Activated CD8-positive, alpha-beta memory T cell treated with anti-CD3 and anti-CD28 coated beads for 48 hours (primary cell): ENCODE measurements at regions not wholly inside any gene's neighbourhood (a gene's known extent, or its start where the extent isn't known, plus 50 kb on each side); places are given as distances from the start of the nearest gene placed in this dataset.

ENCODE experiments used
- DNase-seq, 3 experiments: peaks; one replicate each; pipeline ENCODE4 v3.0.0-alpha.2; 2020; ENCODE audit warnings: low read depth in 2 of 3, low spot score in 2 of 3

DNA sequence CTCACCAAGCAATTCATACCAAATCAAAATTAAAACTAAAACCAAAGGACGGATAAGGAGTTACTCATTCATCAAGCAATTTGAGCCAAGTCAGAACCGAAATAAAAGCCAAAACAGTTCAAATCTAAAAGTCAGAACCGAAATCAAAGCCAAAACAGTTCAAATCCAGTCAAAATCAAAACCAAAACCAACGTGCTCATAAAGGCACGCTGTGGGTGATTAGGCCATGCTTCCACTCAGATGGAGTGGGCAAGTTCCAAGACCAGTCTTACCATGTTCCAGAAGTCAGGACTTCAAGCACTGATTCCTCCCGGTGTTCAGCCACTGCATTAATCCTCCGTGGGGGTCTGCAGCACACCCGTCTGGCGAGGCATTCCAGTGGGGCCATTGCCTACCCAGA lies 409.3 kb downstream of the TGFB2 start:
- no peak for DNase-seq

DNA sequence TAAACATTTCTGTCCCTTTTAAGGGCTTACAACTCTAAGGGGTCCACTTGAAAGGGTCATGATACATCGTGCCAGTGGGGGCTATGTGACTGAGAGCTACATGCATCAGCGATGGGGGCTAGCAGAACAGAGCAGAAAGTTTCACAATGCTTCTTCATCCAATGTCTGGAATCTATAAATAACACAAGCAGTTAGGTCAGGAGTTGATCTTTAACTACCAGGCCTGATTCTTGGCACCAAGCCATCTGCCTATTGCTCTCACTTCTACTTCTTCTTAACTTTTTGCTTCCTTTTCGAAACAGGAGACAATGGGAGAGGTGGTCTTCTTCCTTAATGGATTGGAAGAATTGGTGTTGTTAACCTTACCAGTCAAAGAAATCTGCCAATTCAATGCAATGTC lies 410.0 kb downstream of the TGFB2 start:
- no peak for DNase-seq

DNA sequence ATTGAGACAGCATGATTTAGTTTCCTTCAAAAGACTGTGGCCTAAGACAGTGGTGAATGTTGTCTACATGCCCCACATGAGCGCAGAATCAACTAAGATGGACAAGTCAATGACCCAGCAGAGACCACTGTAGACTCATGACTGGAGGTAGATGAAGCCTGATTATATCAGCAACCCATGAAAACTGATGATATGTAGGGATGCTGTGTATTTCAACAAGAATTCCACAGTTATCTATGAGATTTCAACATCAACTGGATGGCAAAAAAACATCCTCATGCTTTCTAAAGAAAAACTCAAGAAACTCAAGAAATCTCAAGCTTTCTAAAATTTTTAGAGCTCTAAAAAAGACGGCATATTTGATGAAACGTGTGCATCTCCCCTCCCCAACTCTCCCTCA lies 413.9 kb upstream of the LYPLAL1 start:
- DNase-seq = no peak

DNA sequence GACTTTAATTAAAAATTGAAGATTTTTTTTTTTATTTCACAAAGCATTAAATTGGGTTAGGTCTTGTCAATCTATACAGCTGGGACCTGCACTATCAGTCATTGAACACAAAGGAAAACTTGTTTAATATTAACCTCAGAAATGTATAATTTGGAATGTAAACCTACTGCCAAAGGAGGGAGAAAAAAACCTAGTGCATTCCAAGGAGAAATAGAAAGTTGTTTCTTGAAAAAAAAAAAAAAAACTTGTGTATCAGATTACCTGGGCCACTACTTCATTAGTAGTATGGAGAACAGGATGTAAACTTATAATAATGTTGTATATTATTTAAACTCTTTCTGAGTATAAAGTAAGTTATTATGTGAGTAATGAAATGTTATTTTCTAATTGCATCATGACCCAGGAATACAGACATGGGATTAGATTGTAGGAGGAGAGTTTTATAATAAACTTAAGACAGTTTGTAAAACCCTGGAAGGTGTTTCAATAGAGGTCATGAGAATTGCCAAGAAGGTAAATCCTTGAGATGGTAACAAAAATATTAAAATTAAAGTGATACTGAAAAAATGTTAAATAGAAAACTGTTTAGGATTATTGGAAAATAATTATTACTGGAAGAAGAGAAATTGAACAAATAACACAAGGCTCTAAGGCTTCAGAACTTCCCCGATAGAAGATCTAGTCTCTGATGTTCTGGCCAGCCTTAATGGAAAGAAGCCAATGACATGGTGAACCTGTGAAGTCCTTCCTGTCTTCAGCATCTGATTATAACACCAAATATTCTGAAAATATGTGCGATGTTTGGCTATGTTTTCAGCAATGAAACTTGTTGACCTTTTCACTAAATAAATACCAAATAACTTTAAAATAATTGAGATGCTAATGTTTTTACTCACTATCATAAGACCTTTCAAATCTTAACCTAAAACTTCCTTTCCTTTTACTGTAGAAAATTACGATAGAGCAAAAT lies 412.8 kb upstream of the LYPLAL1 start:
- no peak for DNase-seq

DNA sequence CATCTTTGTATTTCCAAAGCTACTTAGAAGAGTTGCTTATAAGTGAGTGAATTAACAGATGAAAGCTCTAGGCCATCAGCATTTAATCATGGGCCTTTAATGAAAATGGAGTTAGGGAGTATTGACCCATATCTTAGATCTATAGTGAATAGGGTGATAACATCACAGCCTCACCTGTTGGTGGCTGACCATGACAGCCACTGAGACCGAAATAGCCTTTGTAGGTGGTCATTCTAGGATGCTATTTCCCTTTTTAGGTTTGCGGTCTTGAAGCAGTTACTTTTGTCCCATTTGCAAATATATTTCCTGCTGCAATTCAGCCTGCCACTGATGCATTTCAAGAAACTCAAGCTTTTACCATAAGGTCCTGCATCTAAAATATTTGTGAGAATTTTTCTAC lies 410.1 kb upstream of the LYPLAL1 start:
- no peak for DNase-seq

DNA sequence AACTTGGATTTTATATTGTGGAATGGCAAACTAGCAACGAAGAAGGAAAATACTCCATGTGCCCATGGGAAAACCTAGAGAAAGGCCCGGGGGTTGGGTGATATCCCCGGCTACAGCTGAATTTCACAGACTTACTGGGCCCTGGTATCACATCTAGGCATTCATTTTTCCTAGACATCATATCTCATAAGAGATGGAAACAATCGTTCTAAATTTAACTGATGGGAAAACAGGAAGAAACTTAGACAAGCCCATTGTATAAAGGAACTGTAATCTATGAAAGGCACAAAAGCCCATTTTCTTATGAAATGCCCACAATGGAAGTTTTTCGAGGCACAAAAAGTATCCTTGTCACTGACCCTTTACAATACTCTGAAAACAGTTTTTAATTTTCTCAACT lies 407.9 kb upstream of the LYPLAL1 start:
- no peak for DNase-seq

DNA sequence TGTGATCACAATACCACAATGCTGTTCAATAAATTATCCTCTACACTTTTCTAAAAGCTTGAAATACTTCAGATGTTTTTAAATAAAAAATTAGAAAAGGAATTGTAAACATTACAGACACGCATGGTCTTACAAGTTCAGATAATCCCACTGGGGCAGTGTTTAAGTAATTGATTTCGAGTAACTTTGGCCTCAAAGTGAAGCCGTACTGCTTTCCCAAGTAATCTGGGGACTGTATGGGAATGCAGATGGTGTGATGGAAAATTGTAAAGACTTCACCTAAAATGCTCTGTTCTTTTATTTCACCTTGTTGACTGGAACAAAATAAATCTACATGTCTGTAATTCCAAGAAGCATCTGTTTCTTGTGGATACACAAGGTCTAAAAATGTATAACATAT lies 401.7 kb upstream of the LYPLAL1 start:
- no peak for DNase-seq

DNA sequence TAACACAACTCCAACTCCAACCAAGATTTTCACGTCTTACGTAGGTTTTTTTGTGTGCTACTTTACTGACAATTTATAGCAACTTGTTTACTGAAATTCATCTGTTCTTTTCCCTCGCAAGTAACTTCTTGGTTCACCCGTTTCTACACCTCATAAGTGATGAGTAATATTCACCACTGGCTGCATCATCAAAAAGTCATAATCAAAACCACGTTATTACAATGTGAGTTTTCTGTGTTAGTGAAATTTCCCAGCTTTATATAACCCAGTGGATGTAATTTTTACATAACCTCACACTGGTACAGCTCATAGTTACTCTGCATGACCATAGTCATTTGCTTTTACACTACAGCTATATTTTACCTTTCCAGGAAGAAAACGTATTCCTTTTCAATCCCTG lies 401.1 kb upstream of the LYPLAL1 start:
- no peak for DNase-seq

DNA sequence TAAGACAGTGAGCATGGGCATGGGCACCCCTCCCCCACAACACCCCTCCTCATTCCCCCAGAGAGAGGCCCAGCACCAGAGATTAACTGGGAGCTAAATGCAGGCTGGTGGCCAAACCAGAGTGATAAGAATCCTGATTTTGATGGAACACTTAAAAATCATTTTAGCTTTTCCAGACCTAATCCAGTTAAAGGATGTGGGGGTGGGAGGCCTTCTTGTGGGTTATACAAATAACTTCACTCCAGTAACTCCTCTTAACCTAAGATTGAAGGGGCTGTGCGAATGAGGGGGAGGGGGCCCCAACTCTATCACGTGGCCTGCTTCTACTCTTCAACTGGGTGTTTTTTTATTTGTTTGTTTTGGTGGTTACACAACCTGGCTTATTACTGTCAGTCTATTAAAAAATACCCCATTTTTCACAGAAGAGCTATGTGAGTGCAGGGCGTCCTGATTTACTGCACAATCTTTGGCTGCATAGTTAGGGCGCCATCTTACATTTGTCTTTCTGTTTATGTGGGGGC lies 398.1 kb upstream of the LYPLAL1 start:
- no peak for DNase-seq

DNA sequence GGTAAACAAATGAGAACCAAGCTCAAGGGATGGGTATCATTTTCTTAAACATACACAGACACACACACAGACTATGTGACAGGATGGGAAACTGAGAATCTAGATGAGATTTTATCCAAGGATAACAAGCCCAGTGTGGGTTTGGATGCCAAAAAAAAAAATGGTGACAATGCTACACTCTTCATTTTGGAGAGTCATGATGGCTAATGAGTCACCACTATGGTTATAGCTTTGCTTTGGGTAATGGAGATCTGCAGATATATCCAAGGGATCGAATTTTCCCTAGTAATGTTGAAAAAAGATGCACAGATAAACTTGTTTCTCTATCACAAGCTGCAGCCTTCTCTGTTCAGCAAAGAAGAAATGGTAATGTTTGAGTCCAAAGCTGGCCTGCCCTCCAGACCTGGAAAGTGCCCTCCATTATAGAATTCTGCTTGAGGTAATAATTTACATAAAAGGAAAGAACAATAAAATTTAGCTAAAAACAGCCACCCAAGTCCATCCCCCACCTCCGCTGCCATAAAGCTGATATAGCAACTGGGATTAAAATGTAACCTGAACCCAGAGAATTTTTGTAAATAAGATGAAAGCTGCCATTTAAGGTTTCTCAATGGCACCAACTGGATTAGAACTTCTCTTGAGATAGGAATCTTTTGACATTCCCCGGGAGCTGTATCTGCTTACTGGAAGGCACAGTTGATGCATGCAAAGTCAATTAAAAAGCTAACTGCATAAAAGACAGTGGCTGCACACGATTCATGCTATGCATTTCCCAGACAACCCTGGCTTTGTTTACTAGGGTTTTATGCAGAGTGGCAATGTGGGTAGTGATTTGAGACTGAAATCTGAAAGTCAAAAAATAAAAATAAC lies 395.2 kb upstream of the LYPLAL1 start:
- no peak for DNase-seq

DNA sequence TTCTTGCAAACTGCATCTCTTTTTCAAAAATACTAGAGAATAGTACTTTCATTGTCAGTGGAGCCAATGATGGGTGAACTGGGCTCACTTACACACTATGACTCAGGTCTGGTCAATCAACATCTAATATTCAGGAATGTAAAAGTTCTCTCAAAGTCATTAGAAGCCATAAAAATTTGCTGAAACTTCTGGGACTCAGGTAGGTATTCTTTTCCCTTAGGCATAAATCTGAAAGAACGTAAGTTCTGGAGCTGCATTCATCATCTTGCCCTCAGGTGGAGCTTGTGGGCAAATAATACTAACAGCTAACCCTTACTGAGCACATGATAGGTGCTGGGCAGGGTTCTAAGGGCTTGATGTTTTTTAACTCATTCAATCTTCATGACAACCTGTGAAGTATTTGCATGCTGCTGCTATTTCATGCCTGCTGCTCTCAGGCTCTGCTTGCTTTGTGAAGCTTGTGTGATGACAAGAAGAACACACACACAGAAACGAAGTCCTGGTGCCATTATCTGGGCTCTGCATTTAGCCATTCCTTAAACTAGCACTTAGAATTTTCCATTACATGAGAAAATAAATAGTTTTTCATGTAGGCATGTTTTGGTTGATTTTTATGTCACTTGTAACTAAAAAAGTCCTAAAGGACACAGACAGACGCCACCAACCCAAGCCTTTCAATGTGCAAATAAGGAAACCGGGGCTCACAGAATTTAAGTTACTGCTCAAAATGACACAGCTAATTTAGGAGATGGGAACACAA lies 394.2 kb upstream of the LYPLAL1 start:
- DNase-seq = no peak

DNA sequence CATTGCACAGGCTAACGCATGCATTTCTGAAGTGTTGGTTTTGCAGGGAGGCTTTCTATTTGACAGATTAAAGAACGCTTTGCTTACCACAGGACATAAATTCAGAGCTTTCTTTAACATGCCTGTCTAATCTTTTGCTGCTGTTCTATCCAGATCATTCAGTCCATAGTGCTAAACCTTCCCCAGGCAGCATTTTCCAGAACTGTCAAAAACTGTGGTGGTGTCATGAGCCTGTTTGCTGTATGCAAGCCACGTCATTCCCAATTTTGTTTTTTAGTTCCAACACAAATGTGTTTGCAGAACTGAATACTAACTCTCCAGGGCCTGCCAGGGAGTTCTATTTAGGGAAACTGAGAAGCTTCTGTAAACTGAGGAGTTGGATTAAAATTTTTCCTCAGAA lies 390.5 kb upstream of the LYPLAL1 start:
- DNase-seq = no peak

DNA sequence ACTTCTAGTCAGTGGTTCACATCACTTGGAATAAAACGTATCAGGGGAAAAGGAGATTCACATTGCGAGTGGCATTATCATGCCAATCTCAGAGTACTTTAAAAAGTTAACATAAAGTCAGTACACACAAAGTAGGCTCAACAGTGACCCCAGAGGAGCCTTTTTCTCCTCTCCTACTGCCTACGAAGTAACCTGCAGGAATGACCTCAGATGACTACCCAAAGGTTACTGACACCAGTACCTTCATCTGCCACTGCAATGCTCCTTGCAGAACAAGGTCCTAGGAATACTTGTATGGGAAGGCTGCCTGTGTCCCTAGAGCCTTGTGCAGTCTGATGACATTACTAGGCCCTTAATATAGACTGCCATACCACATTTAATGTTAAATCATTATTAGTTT lies 389.8 kb upstream of the LYPLAL1 start:
- no peak for DNase-seq

DNA sequence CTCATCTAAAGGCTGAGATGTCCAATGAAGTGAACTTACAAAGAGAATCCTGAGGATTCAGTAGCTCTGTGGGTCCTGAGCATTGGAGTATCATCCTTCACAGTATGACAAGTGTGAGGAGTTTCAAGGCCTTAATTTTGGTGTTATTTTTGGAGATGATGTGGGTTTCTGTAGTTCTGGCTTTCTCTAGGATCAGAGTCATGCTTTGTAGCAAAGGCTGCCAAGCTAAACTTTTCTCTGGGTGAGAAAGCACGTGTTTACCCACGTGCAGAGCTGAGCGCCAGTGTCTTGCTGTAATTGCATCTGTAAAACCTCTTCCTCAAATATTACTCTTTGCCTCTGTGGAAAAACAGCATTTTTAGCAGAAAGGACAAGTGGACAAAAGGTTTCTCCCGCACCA lies 387.8 kb upstream of the LYPLAL1 start:
- DNase-seq = no peak

DNA sequence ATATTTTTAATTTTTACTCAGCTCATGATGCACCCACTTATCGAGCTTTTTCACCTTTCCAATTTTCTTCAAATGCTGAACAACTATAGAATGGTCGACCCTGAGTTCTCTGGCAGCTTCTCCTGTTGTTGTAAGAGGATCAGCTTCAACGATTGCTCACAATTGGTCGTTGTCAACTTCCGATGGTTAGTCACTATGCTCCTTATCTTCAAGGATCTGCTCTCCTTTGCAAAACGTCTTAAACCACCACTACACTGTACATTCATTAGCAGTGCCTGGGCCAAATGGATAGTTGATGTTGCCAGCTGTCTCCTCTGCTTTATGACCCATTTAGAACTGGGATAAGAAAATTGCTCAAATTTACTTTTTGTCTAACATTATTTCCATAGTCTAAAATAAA lies 385.9 kb upstream of the LYPLAL1 start:
- DNase-seq = no peak

DNA sequence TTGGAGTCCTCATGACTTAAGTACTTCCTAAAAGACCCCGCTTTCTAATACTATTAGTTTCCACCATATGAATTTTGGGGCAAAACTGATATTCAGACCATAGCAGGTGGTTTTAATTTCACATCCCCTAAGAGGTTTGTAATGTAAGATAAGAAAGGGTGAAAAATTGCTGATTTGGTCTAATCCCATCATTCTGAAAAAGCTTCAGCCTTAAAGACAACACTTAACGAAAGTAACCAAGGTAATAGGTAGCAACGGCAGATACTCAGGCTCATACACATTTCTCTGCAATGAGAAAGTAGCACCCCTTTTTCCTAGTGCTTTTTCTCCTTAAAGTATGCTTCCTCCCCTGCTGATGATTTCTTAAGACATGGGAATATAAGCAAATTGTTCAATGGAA lies 376.9 kb upstream of the LYPLAL1 start:
- DNase-seq = no peak

DNA sequence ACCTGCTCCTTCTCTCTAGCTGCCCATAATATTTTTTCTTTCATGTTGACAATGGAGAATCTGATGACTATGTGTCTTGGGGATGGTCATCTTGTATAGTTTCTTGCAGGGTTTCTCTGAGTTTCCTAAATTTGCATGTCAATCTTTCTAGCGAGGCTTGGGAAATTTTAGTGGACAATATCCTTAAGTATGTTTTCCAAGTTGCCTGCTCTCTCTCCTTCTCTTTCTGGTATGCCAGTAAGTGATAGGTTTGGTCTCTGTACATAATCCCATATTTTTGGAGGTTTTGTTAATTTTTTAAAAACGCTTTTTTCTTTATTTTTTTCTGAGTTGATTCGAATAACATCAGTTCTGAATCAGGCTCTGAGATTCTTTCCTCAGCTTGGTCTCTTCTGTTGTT lies 370.9 kb upstream of the LYPLAL1 start:
- no peak for DNase-seq

DNA sequence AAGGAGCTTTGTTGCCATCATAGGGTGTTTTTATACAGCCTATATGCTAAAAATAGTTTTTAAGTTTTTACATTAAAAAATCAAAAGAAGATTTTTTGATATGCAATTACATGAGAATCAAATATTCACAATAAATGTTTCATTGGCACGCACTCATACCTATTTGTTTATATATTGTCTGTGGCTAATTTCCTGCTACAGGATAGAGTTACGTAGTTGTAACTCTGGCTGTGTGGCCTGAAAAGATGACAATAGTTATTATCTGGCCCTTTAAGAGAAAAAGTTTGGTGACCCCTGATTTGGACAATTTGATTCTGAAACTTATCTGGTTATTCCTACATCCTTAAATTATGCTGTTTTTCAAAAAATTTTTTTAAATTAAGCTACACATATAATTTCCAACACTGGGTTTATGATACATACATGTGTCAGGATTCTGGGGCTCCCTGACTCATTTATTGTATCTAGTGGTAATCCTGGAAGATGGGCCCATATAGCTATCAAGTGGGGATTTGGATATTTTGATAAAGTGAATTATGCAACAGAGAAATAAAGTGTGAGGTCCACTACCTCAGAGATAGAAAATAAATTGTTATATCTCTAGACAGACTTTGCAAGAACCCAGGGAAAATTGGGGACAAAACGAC lies 370.2 kb upstream of the LYPLAL1 start:
- DNase-seq = no peak

DNA sequence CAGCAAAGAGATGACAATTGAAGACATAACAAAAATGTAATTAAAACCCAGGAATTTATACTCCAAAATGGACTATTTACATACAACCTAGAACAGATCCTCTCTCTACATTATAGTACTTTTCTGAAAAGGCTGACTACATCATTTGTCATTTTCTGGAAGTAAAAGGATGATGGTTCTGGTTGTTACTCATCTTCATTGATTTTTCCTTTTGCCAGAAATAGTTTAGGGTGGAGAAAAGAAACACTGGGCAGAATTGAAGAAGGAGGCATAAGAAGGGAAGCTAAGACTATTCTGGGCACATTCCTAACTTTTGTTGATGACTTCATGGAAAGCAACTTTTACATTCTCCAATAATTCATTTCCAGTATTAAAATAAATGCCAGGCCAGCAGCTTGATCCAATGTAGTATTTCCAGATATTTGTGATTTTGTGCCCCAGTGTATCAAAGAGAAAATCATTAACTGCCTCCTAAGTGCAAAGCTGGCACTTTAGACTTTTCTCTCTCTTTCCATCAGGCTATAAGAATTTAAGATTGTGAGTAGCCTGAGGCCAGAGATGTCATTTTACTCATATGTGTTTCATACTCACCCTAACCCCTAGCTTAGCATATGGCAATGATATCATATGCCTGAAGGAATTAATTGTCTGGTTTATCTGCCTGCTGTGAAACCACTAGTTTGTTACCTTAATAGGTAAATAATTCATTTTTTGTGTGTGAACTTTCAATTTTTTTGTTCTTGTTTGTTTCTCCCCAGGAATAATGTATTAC lies 369.5 kb upstream of the LYPLAL1 start:
- DNase-seq = no peak

DNA sequence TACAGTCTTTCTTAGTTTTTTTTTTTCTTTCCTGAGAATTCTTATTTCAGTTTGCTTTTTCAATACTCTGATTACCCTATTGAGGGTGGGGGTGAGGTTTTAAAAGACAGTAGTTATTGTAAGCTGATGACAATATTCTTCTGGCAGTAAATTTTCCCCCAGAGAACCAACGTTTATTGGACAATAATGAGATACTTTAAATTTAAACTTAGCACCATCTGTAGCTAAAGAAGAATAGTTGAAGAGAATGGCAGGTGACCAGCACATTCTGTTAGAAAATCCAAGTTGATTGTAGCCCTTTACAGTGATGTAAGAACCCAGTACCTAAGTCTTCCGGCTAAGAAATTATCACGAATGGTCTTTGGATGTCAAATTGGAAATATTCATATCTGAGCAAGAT lies 364.6 kb upstream of the LYPLAL1 start:
- DNase-seq = no peak
